WTC11 (cell line): ENCODE measurements at regions not wholly inside any gene's neighbourhood (a gene's known extent, or its start where the extent isn't known, plus 50 kb on each side); places are given as distances from the start of the nearest gene placed in this dataset.

Source experiments
- ATAC-seq: fragments of 200-7000 bp; cut with Tn5 transposase; 2 replicates; pipeline ENCODE4 v1.10.0; 2021; ENCODE audit warnings: mild to moderate bottlenecking, moderate library complexity
- CTCF ChIA-PET: fragments of 300-600 bp; sonication (Branson Sonifier 250); formaldehyde crosslinking; loops from one replicate; lab custom pipeline; 2021; ENCODE audit warnings: antibody characterized with exemption; lab: Charles Lee
- POLR2A ChIA-PET: fragments of 350-600 bp; sonication (Branson Sonifier 250); formaldehyde crosslinking; loops from one replicate; lab custom pipeline; 2021; ENCODE audit warnings: antibody characterized with exemption; lab: Charles Lee
- DNase-seq: peaks from one replicate; pipeline ENCODE4 v3.0.0; 2021; ENCODE audit warnings: low spot score
- H3K27ac Mint-ChIP-seq: 2 replicates; pipeline ENCODE4 v1.8.0; 2021; ENCODE audit warnings: mixed read lengths
- H3K27me3 Mint-ChIP-seq: 2 replicates; pipeline ENCODE4 v1.8.0; 2021; ENCODE audit warnings: low read depth, mild to moderate bottlenecking, moderate library complexity, mixed read lengths
- H3K36me3 Mint-ChIP-seq: 2 replicates; pipeline ENCODE4 v1.8.0; 2021; ENCODE audit warnings: mixed read lengths
- H3K4me1 Mint-ChIP-seq: 2 replicates; pipeline ENCODE4 v1.8.0; 2022; ENCODE audit warnings: mixed read lengths
- H3K4me3 Mint-ChIP-seq: 2 replicates; pipeline ENCODE4 v1.8.0; 2021; ENCODE audit warnings: mild to moderate bottlenecking, moderate library complexity, mixed read lengths
- H3K9me3 Mint-ChIP-seq: 2 replicates; pipeline ENCODE4 v1.8.0; 2021; ENCODE audit warnings: mixed read lengths
- ATF1 ChIP-seq: sonication (generic); formaldehyde crosslinking; IDR thresholded peaks from 2 replicates; pipeline ENCODE4 v1.8.1; 2023; ENCODE audit warnings: mild to moderate bottlenecking, moderate library complexity, missing genetic modification reagents
- ATF2 ChIP-seq: sonication (generic); formaldehyde crosslinking; IDR thresholded peaks from 2 replicates; pipeline ENCODE4 v1.8.1; 2022; ENCODE audit warnings: low read depth, missing genetic modification reagents, borderline replicate concordance
- CBFB ChIP-seq: sonication (generic); formaldehyde crosslinking; IDR thresholded peaks from 2 replicates; pipeline ENCODE4 v1.8.1; 2022; ENCODE audit warnings: mild to moderate bottlenecking, low read depth, missing genetic modification reagents
- CDX4 ChIP-seq: fragments of 250-450 bp; sonication (Bioruptor Pico); IDR thresholded peaks from 2 replicates; pipeline ENCODE4 v1.9.0; 2021; ENCODE audit warnings: moderate library complexity, mild to moderate bottlenecking, inconsistent platforms, borderline replicate concordance
- CREB1 ChIP-seq: sonication (generic); formaldehyde crosslinking; IDR thresholded peaks from 2 replicates; pipeline ENCODE4 v1.8.0; 2023; ENCODE audit warnings: mild to moderate bottlenecking, missing genetic modification reagents
- ELF4 ChIP-seq: sonication (generic); formaldehyde crosslinking; IDR thresholded peaks from 2 replicates; pipeline ENCODE4 v1.8.1; 2022; ENCODE audit warnings: low read depth, mild to moderate bottlenecking, moderate library complexity, missing genetic modification reagents
- FOXJ3 ChIP-seq: sonication (generic); formaldehyde crosslinking; IDR thresholded peaks from 2 replicates; pipeline ENCODE4 v1.9.0; 2021; ENCODE audit warnings: missing genetic modification reagents, mild to moderate bottlenecking, borderline replicate concordance
- FOXK1 ChIP-seq: sonication (generic); formaldehyde crosslinking; IDR thresholded peaks from 2 replicates; pipeline ENCODE4 v1.8.0; 2022; ENCODE audit warnings: mild to moderate bottlenecking, moderate library complexity, missing genetic modification reagents
- GTF2I ChIP-seq: fragments of 250-450 bp; sonication (Bioruptor Pico); conservative IDR thresholded peaks from 2 replicates; pipeline ENCODE4 v1.4.0; 2021; ENCODE audit warnings: mild to moderate bottlenecking
- HMGA2 ChIP-seq: fragments of 250-450 bp; sonication (Bioruptor Pico); IDR thresholded peaks from 2 replicates; pipeline ENCODE4 v1.4.0; 2021; ENCODE audit warnings: mild to moderate bottlenecking, moderate library complexity
- JUN ChIP-seq: sonication (generic); formaldehyde crosslinking; IDR thresholded peaks from 2 replicates; pipeline ENCODE4 v1.8.0; 2023; ENCODE audit warnings: mild to moderate bottlenecking, missing genetic modification reagents
- NR1H2 ChIP-seq: sonication (generic); formaldehyde crosslinking; IDR thresholded peaks from 2 replicates; pipeline ENCODE4 v1.9.0; 2021; ENCODE audit warnings: mild to moderate bottlenecking, moderate library complexity, missing genetic modification reagents
- PRRX2 ChIP-seq: fragments of 250-450 bp; sonication (Bioruptor Pico); IDR thresholded peaks from 2 replicates; pipeline ENCODE4 v1.8.0; 2021; ENCODE audit warnings: mild to moderate bottlenecking
- RORB ChIP-seq: fragments of 250-450 bp; sonication (Bioruptor Pico); IDR thresholded peaks from 2 replicates; pipeline ENCODE4 v1.9.0; 2021; ENCODE audit warnings: mild to moderate bottlenecking
- SMAD4 ChIP-seq: sonication (generic); formaldehyde crosslinking; IDR thresholded peaks from 2 replicates; pipeline ENCODE4 v1.8.0; 2022; ENCODE audit warnings: mild to moderate bottlenecking, missing genetic modification reagents
- SP1 ChIP-seq: sonication (generic); formaldehyde crosslinking; conservative IDR thresholded peaks from 2 replicates; pipeline ENCODE4 v1.8.1; 2022; ENCODE audit warnings: missing genetic modification reagents
- TP53 ChIP-seq: sonication (generic); formaldehyde crosslinking; IDR thresholded peaks from 2 replicates; pipeline ENCODE4 v1.8.1; 2023; ENCODE audit warnings: mild to moderate bottlenecking, missing genetic modification reagents
- ZNF121 ChIP-seq: sonication (generic); formaldehyde crosslinking; IDR thresholded peaks from 2 replicates; pipeline ENCODE4 v1.8.0; 2023; ENCODE audit warnings: missing genetic modification reagents
- ZNF138 ChIP-seq: sonication (generic); formaldehyde crosslinking; conservative IDR thresholded peaks from 2 replicates; pipeline ENCODE4 v1.8.1; 2022; ENCODE audit warnings: mild to moderate bottlenecking, moderate library complexity, missing genetic modification reagents
- ZNF423 ChIP-seq: fragments of 250-450 bp; sonication (Bioruptor Pico); IDR thresholded peaks from 2 replicates; pipeline ENCODE4 v2.1.2; 2022; ENCODE audit warnings: mild to moderate bottlenecking, moderate library complexity
- ZNF671 ChIP-seq: fragments of 250-450 bp; sonication (Bioruptor Pico); IDR thresholded peaks from 2 replicates; pipeline ENCODE4 v1.8.0; 2021; ENCODE audit warnings: mild to moderate bottlenecking
- TF ChIP-seq, protein P1 (sequence below): sonication (generic); formaldehyde crosslinking; IDR thresholded peaks from 2 replicates; pipeline ENCODE4 v1.8.1; 2023; ENCODE audit warnings: mild to moderate bottlenecking, missing genetic modification reagents
- TF ChIP-seq, protein P2 (sequence below): sonication (generic); formaldehyde crosslinking; IDR thresholded peaks from 2 replicates; pipeline ENCODE4 v1.8.0; 2023; ENCODE audit warnings: missing genetic modification reagents
- TF ChIP-seq, protein P3 (sequence below): fragments of 250-450 bp; sonication (Bioruptor Pico); IDR thresholded peaks from 2 replicates; pipeline ENCODE4 v1.8.0; 2021; ENCODE audit warnings: mild to moderate bottlenecking
- TF ChIP-seq, protein P4 (sequence below): sonication (generic); formaldehyde crosslinking; IDR thresholded peaks from 2 replicates; pipeline ENCODE4 v1.8.1; 2022; ENCODE audit warnings: missing genetic modification reagents, borderline replicate concordance

- TF ChIP-seq ATF2 (CRISPR knock-in tag) (no peak), ELF4 (CRISPR knock-in tag) (no peak), CDX4 (CRISPR knock-in tag) (no peak), FOXJ3 (CRISPR knock-in tag) (no peak), JUN (CRISPR knock-in tag) (no peak), NR1H2 (CRISPR knock-in tag) (no peak), ZNF138 (CRISPR knock-in tag) (no peak), ZNF121 (CRISPR knock-in tag) (no peak), ATF1 (CRISPR knock-in tag) (no peak), SP1 (CRISPR knock-in tag) (no peak)
- TF ChIP-seq, protein P1, sequence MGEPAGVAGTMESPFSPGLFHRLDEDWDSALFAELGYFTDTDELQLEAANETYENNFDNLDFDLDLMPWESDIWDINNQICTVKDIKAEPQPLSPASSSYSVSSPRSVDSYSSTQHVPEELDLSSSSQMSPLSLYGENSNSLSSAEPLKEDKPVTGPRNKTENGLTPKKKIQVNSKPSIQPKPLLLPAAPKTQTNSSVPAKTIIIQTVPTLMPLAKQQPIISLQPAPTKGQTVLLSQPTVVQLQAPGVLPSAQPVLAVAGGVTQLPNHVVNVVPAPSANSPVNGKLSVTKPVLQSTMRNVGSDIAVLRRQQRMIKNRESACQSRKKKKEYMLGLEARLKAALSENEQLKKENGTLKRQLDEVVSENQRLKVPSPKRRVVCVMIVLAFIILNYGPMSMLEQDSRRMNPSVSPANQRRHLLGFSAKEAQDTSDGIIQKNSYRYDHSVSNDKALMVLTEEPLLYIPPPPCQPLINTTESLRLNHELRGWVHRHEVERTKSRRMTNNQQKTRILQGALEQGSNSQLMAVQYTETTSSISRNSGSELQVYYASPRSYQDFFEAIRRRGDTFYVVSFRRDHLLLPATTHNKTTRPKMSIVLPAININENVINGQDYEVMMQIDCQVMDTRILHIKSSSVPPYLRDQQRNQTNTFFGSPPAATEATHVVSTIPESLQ (CRISPR knock-in tag): no peak
- TF ChIP-seq, protein P2, sequence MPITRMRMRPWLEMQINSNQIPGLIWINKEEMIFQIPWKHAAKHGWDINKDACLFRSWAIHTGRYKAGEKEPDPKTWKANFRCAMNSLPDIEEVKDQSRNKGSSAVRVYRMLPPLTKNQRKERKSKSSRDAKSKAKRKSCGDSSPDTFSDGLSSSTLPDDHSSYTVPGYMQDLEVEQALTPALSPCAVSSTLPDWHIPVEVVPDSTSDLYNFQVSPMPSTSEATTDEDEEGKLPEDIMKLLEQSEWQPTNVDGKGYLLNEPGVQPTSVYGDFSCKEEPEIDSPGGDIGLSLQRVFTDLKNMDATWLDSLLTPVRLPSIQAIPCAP (CRISPR knock-in tag): no peak
- TF ChIP-seq, protein P3, sequence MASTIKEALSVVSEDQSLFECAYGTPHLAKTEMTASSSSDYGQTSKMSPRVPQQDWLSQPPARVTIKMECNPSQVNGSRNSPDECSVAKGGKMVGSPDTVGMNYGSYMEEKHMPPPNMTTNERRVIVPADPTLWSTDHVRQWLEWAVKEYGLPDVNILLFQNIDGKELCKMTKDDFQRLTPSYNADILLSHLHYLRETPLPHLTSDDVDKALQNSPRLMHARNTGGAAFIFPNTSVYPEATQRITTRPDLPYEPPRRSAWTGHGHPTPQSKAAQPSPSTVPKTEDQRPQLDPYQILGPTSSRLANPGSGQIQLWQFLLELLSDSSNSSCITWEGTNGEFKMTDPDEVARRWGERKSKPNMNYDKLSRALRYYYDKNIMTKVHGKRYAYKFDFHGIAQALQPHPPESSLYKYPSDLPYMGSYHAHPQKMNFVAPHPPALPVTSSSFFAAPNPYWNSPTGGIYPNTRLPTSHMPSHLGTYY (CRISPR knock-in tag): no peak
- H3K27me3 Mint-ChIP-seq: no peaks in the 10 kb centered on the region
- no peaks in the 10 kb centered on the region for H3K9me3 Mint-ChIP-seq
- no peak for DNase-seq
- H3K4me3 Mint-ChIP-seq: no peak overlapping the region
- POLR2A ChIA-PET: no interaction called here
- H3K4me1 Mint-ChIP-seq: peaks cover 14% of the 10 kb centered on the region
- CTCF ChIA-PET: interaction anchor here (0.8 to 1.7 kb wide), 2 partner anchors 8 to 1135 kb away, joined by 3 read pairs; no protein-coding TSS in a partner anchor
- ATAC-seq: no peak
- H3K27ac Mint-ChIP-seq: no peak overlapping the region
- H3K36me3 Mint-ChIP-seq: no peaks in the 10 kb centered on the region
Observed at GRCh38 chr18:57902721-57903120, 99.6 kb upstream of the ATP8B1 start.

DNA sequence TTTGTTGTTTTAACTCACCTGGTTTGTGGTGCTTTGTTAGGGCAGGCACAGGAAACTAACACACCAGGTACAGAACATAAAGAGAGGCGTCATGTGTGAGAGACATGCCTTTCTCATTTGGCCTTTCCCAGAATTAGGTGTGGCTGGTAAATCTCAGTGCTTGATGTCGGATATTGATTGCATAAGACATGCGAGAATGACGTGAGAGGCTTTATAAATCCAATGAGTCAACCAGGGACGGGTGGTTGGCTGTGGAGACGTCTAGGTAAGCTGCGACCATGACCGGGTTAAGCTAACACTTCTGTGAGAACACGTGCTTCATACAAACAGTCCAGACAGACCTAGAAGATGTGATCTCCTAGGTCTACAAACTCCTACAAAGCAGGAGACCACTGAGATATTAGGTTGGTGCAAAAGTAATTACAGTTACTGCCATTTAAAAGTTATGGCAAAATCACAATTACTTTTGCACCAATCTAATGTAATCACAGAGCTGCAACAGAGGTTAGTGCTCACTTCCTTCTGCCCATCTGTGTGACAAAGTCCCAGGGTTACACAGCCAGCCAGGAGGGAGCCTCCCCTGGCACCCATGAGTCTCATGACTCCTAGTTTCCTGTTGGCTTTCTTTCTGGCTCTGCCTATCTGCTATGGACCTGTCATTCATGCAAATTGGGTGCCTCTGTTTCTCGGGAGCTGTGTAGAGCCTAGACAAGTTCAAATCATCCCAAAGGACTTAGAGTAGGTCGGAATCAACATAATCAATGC is 98.9 kb upstream of the ATP8B1 start:
- CTCF ChIA-PET: interaction anchor here (0.8 to 1.7 kb wide), 2 partner anchors 9 to 1136 kb away, joined by 3 read pairs; no protein-coding TSS in a partner anchor
- no peak overlapping the region for H3K4me3 Mint-ChIP-seq
- TF ChIP-seq ZNF671 (CRISPR knock-in tag) (no peak), SMAD4 (CRISPR knock-in tag) (no peak), CBFB (no peak), ZNF423 (CRISPR knock-in tag) (no peak), GTF2I (no peak), CREB1 (no peak), FOXK1 (CRISPR knock-in tag) (no peak), TP53 (CRISPR knock-in tag) (no peak), ZNF138 (CRISPR knock-in tag) (no peak), HMGA2 (CRISPR knock-in tag) (no peak), PRRX2 (CRISPR knock-in tag) (no peak), RORB (CRISPR knock-in tag) (no peak)
- TF ChIP-seq, protein P4, sequence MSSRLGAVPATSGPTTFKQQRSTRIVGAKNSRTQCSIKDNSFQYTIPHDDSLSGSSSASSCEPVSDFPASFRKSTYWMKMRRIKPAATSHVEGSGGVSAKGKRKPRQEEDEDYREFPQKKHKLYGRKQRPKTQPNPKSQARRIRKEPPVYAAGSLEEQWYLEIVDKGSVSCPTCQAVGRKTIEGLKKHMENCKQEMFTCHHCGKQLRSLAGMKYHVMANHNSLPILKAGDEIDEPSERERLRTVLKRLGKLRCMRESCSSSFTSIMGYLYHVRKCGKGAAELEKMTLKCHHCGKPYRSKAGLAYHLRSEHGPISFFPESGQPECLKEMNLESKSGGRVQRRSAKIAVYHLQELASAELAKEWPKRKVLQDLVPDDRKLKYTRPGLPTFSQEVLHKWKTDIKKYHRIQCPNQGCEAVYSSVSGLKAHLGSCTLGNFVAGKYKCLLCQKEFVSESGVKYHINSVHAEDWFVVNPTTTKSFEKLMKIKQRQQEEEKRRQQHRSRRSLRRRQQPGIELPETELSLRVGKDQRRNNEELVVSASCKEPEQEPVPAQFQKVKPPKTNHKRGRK (CRISPR knock-in tag): no peak
- TF ChIP-seq, all 79 proteins: peak for 0
- Mint-ChIP-seq H3K4me1 (peaks cover 7% of the 10 kb centered on the region), H3K36me3 (no peaks in the 10 kb centered on the region), H3K27me3 (no peaks in the 10 kb centered on the region), H3K27ac (no peak overlapping the region), H3K9me3 (no peaks in the 10 kb centered on the region)
- POLR2A ChIA-PET: interaction anchor here (0.6 kb wide), 1 partner anchor 40 kb away, joined by 4 read pairs; no protein-coding TSS in a partner anchor
- DNase-seq: no peak
- no peak for ATAC-seq
